TTC549 (cell line): ENCODE measurements at regions not wholly inside any gene's neighbourhood (a gene's known extent, or its start where the extent isn't known, plus 50 kb on each side); places are given as distances from the start of the nearest gene placed in this dataset.
"Not testable (repeated sequence)": the region's sequence is repeated elsewhere in the genome, so short reads cannot be mapped to it uniquely, and the experiment has no call there.

Source experiments
- FAIRE-seq: peaks from 2 replicates; lab custom pipeline; 2012; peaks lifted over from hg19 to GRCh38; lab: Jason Lieb, UNC

GRCh38 chr5:124512236-124512635 is 234.2 kb downstream of the ZNF608 start:
- FAIRE-seq: no peak

- FAIRE-seq: no peak
These were observed 234.6 kb downstream of the ZNF608 start for GRCh38 chr5:124511791-124512190.

GRCh38 chr5:124507688-124508087 is 238.8 kb downstream of the ZNF608 start:
- no peak for FAIRE-seq

GRCh38 chr5:124504081-124504916 is 242.1 kb downstream of the ZNF608 start:
- FAIRE-seq: no peak

GRCh38 chr5:124502551-124502950 is 243.9 kb downstream of the ZNF608 start:
- FAIRE-seq: no peak

- FAIRE-seq: not testable (repeated sequence)
These were observed 246.6 kb downstream of the ZNF608 start for GRCh38 chr5:124499818-124500217.

- not testable (repeated sequence) for FAIRE-seq
These were observed 249.5 kb downstream of the ZNF608 start for GRCh38 chr5:124496968-124497367.

GRCh38 chr5:124494540-124495116 is 251.8 kb downstream of the ZNF608 start:
- no peak for FAIRE-seq

GRCh38 chr5:124492444-124493224 is 253.8 kb downstream of the ZNF608 start:
- FAIRE-seq: no peak

GRCh38 chr5:124490315-124490714 is 256.1 kb downstream of the ZNF608 start:
- not testable (repeated sequence) for FAIRE-seq

GRCh38 chr5:124481419-124481818 is 265.0 kb downstream of the ZNF608 start:
- no peak for FAIRE-seq

- FAIRE-seq: no peak
These were observed 265.5 kb downstream of the ZNF608 start for GRCh38 chr5:124480964-124481363.

GRCh38 chr5:124480022-124480421 is 266.4 kb downstream of the ZNF608 start:
- no peak for FAIRE-seq

- FAIRE-seq: no peak
These were observed 268.2 kb downstream of the ZNF608 start for GRCh38 chr5:124478264-124478663.

GRCh38 chr5:124477577-124477976 is 268.9 kb downstream of the ZNF608 start:
- no peak for FAIRE-seq

GRCh38 chr5:124477062-124477461 is 269.4 kb downstream of the ZNF608 start:
- FAIRE-seq: no peak

- no peak for FAIRE-seq
These were observed 271.8 kb downstream of the ZNF608 start for GRCh38 chr5:124474528-124475215.

GRCh38 chr5:124468671-124469411 is 277.6 kb downstream of the ZNF608 start:
- FAIRE-seq: no peak

GRCh38 chr5:124467745-124468144 is 278.7 kb downstream of the ZNF608 start:
- no peak for FAIRE-seq

GRCh38 chr5:124466011-124466410 is 280.4 kb downstream of the ZNF608 start:
- FAIRE-seq: no peak

- no peak for FAIRE-seq
These were observed 282.6 kb downstream of the ZNF608 start for GRCh38 chr5:124463851-124464250.

GRCh38 chr5:124462751-124463150 is 283.7 kb downstream of the ZNF608 start:
- FAIRE-seq: no peak
